CD14-positive monocyte (primary cell): ENCODE measurements at regions not wholly inside any gene's neighbourhood (a gene's known extent, or its start where the extent isn't known, plus 50 kb on each side); places are given as distances from the start of the nearest gene placed in this dataset.

Experiments
- DNase-seq, 3 donors: peaks; one replicate each; pipeline ENCODE4 v3.0.0-alpha.2; 2011 to 2022
- H2AFZ ChIP-seq: 2 replicates; pipeline ENCODE4 v1.6.0; 2012; ENCODE audit warnings: mild to moderate bottlenecking, low read depth, low read length, inconsistent platforms; ENCODE audit not compliant: insufficient read depth, poor library complexity, severe bottlenecking
- H3K27ac ChIP-seq, 2 donors: 1 replicate in 1 of 2; 2 replicates in 1 of 2; pipeline ENCODE4 v1.5.1; 2012 to 2013; ENCODE audit warnings: low read length in 2 of 2, control low read depth in 1 of 2, inconsistent platforms in 1 of 2, low read depth in 1 of 2, mild to moderate bottlenecking in 1 of 2
- H3K27me3 ChIP-seq, 2 donors: one replicate each; pipeline versions ENCODE4 v1.6.0 to v1.6.1; 2011 to 2013; ENCODE audit warnings: low read length in 2 of 2; ENCODE audit not compliant: control insufficient read depth in 2 of 2, insufficient read depth in 2 of 2
- H3K36me3 ChIP-seq, 2 donors: replicated peaks in 1 of 2; 1 replicate in 1 of 2; 2 replicates in 1 of 2; pipeline versions ENCODE4 v1.5.1 to v1.6.1; 2012 to 2013; ENCODE audit warnings: low read length in 2 of 2, control low read depth in 1 of 2, inconsistent platforms in 1 of 2, mild to moderate bottlenecking in 1 of 2; ENCODE audit not compliant: insufficient read depth in 2 of 2, control insufficient read depth in 1 of 2
- H3K4me1 ChIP-seq, 2 donors: 1 replicate in 1 of 2; 2 replicates in 1 of 2; pipeline versions ENCODE4 v1.5.1 to v1.6.1; 2012 to 2013; ENCODE audit warnings: low read length in 2 of 2, control low read depth in 1 of 2, inconsistent platforms in 1 of 2, mild to moderate bottlenecking in 1 of 2, moderate library complexity in 1 of 2; ENCODE audit not compliant: insufficient read depth in 2 of 2, control insufficient read depth in 1 of 2
- H3K4me2 ChIP-seq: replicated peaks from 2 replicates; pipeline ENCODE3; 2012; ENCODE audit warnings: low read length, moderate library complexity, mild to moderate bottlenecking; ENCODE audit not compliant: poor library complexity, severe bottlenecking; ENCODE audit errors: extremely low read depth
- H3K4me3 ChIP-seq, 3 experiments: fragments of 200-600 bp in 1 of 3; sonication (generic) in 1 of 3; replicated peaks in 1 of 3; 1 replicate in 2 of 3; 2 replicates in 1 of 3; pipeline ENCODE4 v1.5.1; 2011 to 2013; ENCODE audit warnings: low read length in 3 of 3, mild to moderate bottlenecking in 3 of 3, control low read depth in 2 of 3, low read depth in 2 of 3, inconsistent platforms in 1 of 3, moderate library complexity in 1 of 3
- H3K79me2 ChIP-seq: 2 replicates; pipeline ENCODE4 v1.6.0; 2012; ENCODE audit warnings: mild to moderate bottlenecking, control low read depth, inconsistent platforms, low read length, moderate library complexity; ENCODE audit not compliant: insufficient read depth
- H3K9ac ChIP-seq: 2 replicates; pipeline ENCODE4 v1.6.0; 2017; ENCODE audit warnings: low read length, mild to moderate bottlenecking; ENCODE audit not compliant: insufficient read depth, poor library complexity, severe bottlenecking
- H3K9me3 ChIP-seq, 2 donors: replicated peaks in 1 of 2; 1 replicate in 1 of 2; 2 replicates in 1 of 2; pipeline versions ENCODE4 v1.5.1 to v1.6.1; 2012 to 2013; ENCODE audit warnings: low read length in 2 of 2, control low read depth in 1 of 2; ENCODE audit not compliant: control insufficient read depth in 1 of 2, insufficient read depth in 1 of 2
- H4K20me1 ChIP-seq: 2 replicates; pipeline ENCODE4 v1.6.0; 2012; ENCODE audit warnings: mild to moderate bottlenecking, low read length, control low read depth, moderate library complexity; ENCODE audit not compliant: insufficient read depth
- H3K27ac Mint-ChIP-seq, 7 donors: one replicate each; pipeline ENCODE4 v1.8.0; 2020; ENCODE audit warnings: mild to moderate bottlenecking in 7 of 7, mixed read lengths in 7 of 7, moderate library complexity in 6 of 7, inconsistent platforms in 2 of 7
- H3K27me3 Mint-ChIP-seq, 3 donors: one replicate each; pipeline ENCODE4 v1.8.0; 2021 to 2022; ENCODE audit warnings: low read depth in 3 of 3, mild to moderate bottlenecking in 3 of 3, mixed read lengths in 3 of 3, moderate library complexity in 3 of 3, inconsistent platforms in 1 of 3
- H3K36me3 Mint-ChIP-seq, 2 donors: one replicate each; pipeline ENCODE4 v1.8.0; 2020; ENCODE audit warnings: mixed read lengths in 2 of 2, inconsistent platforms in 1 of 2, mild to moderate bottlenecking in 1 of 2
- H3K4me1 Mint-ChIP-seq: one replicate; pipeline ENCODE4 v1.8.0; 2020; ENCODE audit warnings: mild to moderate bottlenecking, mixed read lengths
- H3K4me3 Mint-ChIP-seq, 2 donors: one replicate each; pipeline ENCODE4 v1.8.0; 2020; ENCODE audit warnings: mild to moderate bottlenecking in 2 of 2, mixed read lengths in 2 of 2, moderate library complexity in 1 of 2
- H3K9me3 Mint-ChIP-seq, 7 donors: one replicate each; pipeline ENCODE4 v1.8.0; 2020 to 2022; ENCODE audit warnings: mixed read lengths in 7 of 7, mild to moderate bottlenecking in 6 of 7, moderate library complexity in 6 of 7, inconsistent platforms in 2 of 7
- CTCF ChIP-seq: fragments of 200-600 bp; IDR thresholded peaks from one replicate; pipeline ENCODE4 v1.8.0; 2022; ENCODE audit warnings: antibody characterized with exemption, mild to moderate bottlenecking
- WGBS: methylation state at CpG from one replicate; pipeline ENCODE4 v1.1.5; 2013; ENCODE audit warnings: missing lambda C conversion rate; ENCODE audit not compliant: insufficient coverage; 5-methylcytosine and 5-hydroxymethylcytosine counted together
- intact Hi-C, 2 donors: fragments of 100-400 bp; cut with micrococcal nuclease; formaldehyde crosslinking; loops; one replicate each; pipeline versions ENCODE4 v1.15.0 to v1.15.1; 2023

DNA sequence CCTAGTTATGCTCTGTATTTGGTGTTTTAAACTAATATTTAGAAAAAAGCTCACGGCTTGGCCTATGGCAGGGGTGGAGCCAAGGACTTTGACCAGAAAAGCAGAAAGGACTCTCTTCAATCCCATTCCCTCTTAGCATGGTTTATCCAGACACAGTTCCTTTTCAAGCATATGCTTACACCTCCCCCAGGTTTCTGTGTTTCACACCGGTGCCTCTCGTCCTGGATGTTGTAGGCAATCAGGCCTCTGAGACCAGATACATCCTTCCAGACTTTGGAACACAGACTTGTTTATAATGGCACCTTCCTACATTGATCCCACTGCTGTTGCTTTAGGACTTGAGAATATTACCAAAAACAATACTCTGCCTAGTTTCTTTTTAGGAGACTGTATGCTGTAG, 440.5 kb upstream of the ARPP21 start:
- peak overlapping the region in 1 of 7 donors; percentile 34 for H3K27ac Mint-ChIP-seq
- intact Hi-C loops, result no loop called here
- WGBS, result 100% methylated on average over 2 of the region's 3 CpGs
- Histone ChIP-seq H3K79me2 (no peaks in the 10 kb centered on the region), H3K4me1 (no peaks in the 10 kb centered on the region), H3K36me3 (no peaks in the 10 kb centered on the region), H3K4me3 (no peak overlapping the region), H3K9ac (no peak overlapping the region), H3K9me3 (peaks cover 0 to 9% of the 10 kb centered on the region in 2 donors), H3K27me3 (no peaks in the 10 kb centered on the region), H3K27ac (no peak overlapping the region), H3K4me2 (no peak overlapping the region), H2AFZ (no peak overlapping the region), H4K20me1 (no peaks in the 10 kb centered on the region)
- no peak overlapping the region for H3K4me3 Mint-ChIP-seq
- no peaks in the 10 kb centered on the region for H3K36me3 Mint-ChIP-seq
- no peaks in the 10 kb centered on the region for H3K27me3 Mint-ChIP-seq
- no peak for TF ChIP-seq CTCF
- DNase-seq, result no peak
- peaks cover 0 to 9% (median 4%) of the 10 kb centered on the region in 7 donors for H3K9me3 Mint-ChIP-seq
- no peaks in the 10 kb centered on the region for H3K4me1 Mint-ChIP-seq

GRCh38 chr3:35200056-35200455, 439.3 kb upstream of the ARPP21 start:
- Histone ChIP-seq H4K20me1 (no peaks in the 10 kb centered on the region), H3K4me2 (no peak overlapping the region), H3K27ac (no peak overlapping the region), H3K4me3 (no peak overlapping the region), H3K27me3 (no peaks in the 10 kb centered on the region), H3K9me3 (peaks cover 0 to 9% of the 10 kb centered on the region in 2 donors), H3K9ac (no peak overlapping the region), H3K79me2 (no peaks in the 10 kb centered on the region), H3K36me3 (no peaks in the 10 kb centered on the region), H2AFZ (no peak overlapping the region), H3K4me1 (no peaks in the 10 kb centered on the region)
- DNase-seq, result no peak
- H3K4me3 Mint-ChIP-seq, result no peak overlapping the region
- no peak for TF ChIP-seq CTCF
- no peaks in the 10 kb centered on the region for H3K4me1 Mint-ChIP-seq
- H3K27me3 Mint-ChIP-seq, result no peaks in the 10 kb centered on the region
- peaks cover 0 to 9% (median 4%) of the 10 kb centered on the region in 7 donors for H3K9me3 Mint-ChIP-seq
- no peak overlapping the region for H3K27ac Mint-ChIP-seq
- H3K36me3 Mint-ChIP-seq, result no peaks in the 10 kb centered on the region
- intact Hi-C loops, result no loop called here
